ENCODE measurements at regions not wholly inside any gene's neighbourhood (a gene's known extent, or its start where the extent isn't known, plus 50 kb on each side); places are given as distances from the start of the nearest gene placed in this dataset.

GRCh38 chr18:37787452-37787851 lies 221.9 kb upstream of the CELF4 start:
- TF ChIP-seq CTCF (IDR thresholded peaks at IDR 0.05) (no peak), POLR2AphosphoS5 (IDR thresholded peaks at IDR 0.05) (no peak), EP300 (IDR thresholded peaks at IDR 0.05) (no peak), POLR2A (IDR thresholded peaks at IDR 0.05) (no peak)

Measured in sigmoid colon (tissue), 4 donors.